IPS-20b (cell line): ENCODE measurements at regions not wholly inside any gene's neighbourhood (a gene's known extent, or its start where the extent isn't known, plus 50 kb on each side); places are given as distances from the start of the nearest gene placed in this dataset.

Source experiments
- H3K27ac ChIP-seq: one replicate; pipeline ENCODE4 v1.5.1; 2013; ENCODE audit warnings: low read length
- H3K27me3 ChIP-seq: 2 replicates; pipeline ENCODE4 v1.6.1; 2013; ENCODE audit warnings: mild to moderate bottlenecking, low read length, inconsistent platforms; ENCODE audit not compliant: insufficient read depth
- H3K36me3 ChIP-seq: 2 replicates; pipeline ENCODE4 v1.6.1; 2013; ENCODE audit warnings: low read depth, mild to moderate bottlenecking, inconsistent platforms, low read length, moderate library complexity; ENCODE audit not compliant: insufficient read depth
- H3K4me1 ChIP-seq: 2 replicates; pipeline ENCODE4 v1.6.1; 2013; ENCODE audit warnings: mild to moderate bottlenecking, control low read depth, inconsistent platforms, low read length, moderate library complexity; ENCODE audit not compliant: insufficient read depth
- H3K4me3 ChIP-seq: 2 replicates; pipeline ENCODE4 v1.5.1; 2013; ENCODE audit warnings: mild to moderate bottlenecking, low read length, inconsistent platforms
- H3K9ac ChIP-seq: 2 replicates; pipeline ENCODE4 v1.6.1; 2013; ENCODE audit warnings: low read depth, mild to moderate bottlenecking, inconsistent platforms, low read length, moderate library complexity
- H3K9me3 ChIP-seq: 2 replicates; pipeline ENCODE4 v1.6.1; 2013; ENCODE audit warnings: mild to moderate bottlenecking, low read depth, low read length, inconsistent platforms; ENCODE audit not compliant: insufficient read depth

DNA sequence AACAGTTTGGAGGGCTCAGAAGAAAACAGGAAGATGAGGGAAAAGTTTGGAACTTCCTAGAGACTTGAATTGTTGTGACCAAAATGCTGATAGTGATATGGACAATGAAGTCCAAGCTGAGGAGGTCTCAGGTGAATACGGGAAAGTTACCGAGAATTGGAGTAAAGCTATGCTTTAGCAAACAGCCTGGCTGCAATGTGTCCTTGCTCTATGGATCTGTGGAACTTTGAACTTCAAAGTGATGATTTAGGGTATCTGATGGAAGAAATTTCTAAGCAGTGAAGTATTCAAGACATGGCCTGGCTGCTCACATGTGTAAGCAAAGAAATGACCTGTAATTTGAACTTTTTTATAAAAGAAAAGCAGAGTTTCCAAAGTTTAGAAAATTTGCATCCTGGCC lies 240.2 kb upstream of the KLF14 start:
- Histone ChIP-seq H3K36me3 (peaks cover 5% of the 10 kb centered on the region), H3K4me3 (no peak overlapping the region), H3K27me3 (no peaks in the 10 kb centered on the region), H3K9me3 (no peaks in the 10 kb centered on the region), H3K9ac (no peak overlapping the region), H3K27ac (no peak overlapping the region), H3K4me1 (0 out of 2 replicates have a peak, but pooled peaks cover 2% of the 10 kb centered on the region)

DNA sequence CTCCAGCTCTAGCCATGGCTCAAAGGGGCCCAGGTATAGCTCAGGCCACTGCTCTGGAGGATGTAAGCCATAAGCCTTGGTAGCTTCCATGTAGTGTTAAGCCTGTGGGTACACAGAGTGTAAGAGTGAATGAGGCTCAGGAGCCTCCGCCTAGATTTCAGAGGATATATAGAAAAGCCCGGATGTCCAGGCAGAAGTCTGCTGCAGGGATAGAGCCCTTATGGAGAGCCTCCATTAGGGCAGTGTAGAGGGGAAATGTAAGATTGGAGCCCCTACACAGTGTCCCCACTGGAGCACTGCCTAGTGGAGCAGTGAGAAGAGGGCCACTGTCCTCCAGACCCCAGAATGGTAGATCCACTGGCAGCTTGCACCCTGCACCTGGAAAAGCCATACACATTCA lies 240.8 kb upstream of the KLF14 start:
- H3K4me1 ChIP-seq = 0 out of 2 replicates have a peak, but pooled peaks cover 5% of the 10 kb centered on the region
- no peak overlapping the region for H3K9ac ChIP-seq
- no peaks in the 10 kb centered on the region for H3K9me3 ChIP-seq
- no peaks in the 10 kb centered on the region for H3K27me3 ChIP-seq
- H3K27ac ChIP-seq = no peak overlapping the region
- H3K36me3 ChIP-seq = peaks cover 5% of the 10 kb centered on the region
- no peak overlapping the region for H3K4me3 ChIP-seq

GRCh38 chr7:130975731-130976130 lies 241.7 kb upstream of the KLF14 start:
- no peaks in the 10 kb centered on the region for H3K27me3 ChIP-seq
- 0 out of 2 replicates have a peak, but pooled peaks cover 5% of the 10 kb centered on the region for H3K4me1 ChIP-seq
- no peak overlapping the region for H3K4me3 ChIP-seq
- H3K9ac ChIP-seq = no peak overlapping the region
- H3K27ac ChIP-seq = no peak overlapping the region
- H3K36me3 ChIP-seq = peaks cover 5% of the 10 kb centered on the region
- H3K9me3 ChIP-seq = no peaks in the 10 kb centered on the region

DNA sequence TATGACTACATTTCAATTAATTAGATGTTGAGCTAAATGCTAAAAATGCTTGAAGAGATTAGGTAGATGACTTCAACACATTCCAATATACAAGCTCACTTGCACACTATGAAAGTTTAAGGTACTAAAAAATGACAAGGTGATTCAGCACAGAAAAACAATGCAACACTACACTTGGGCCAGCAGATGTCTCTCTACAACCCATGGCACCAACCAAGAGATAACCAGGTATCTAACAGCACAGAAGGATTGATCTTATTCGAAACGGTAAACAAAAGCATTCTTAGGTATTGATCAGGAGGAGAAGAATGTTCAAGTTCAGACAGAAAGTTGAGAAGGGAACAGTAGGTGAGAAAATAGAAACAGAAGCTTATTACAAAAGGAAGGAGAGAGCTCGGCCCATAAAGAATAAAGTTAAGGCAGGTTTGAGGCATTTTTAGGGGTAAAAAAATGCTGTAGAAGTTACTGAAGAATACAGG lies 248.2 kb upstream of the KLF14 start:
- Histone ChIP-seq H3K36me3 (no peaks in the 10 kb centered on the region), H3K4me1 (0 out of 2 replicates have a peak, but pooled peaks cover 5% of the 10 kb centered on the region), H3K27ac (no peak overlapping the region), H3K27me3 (no peaks in the 10 kb centered on the region), H3K9me3 (no peaks in the 10 kb centered on the region), H3K4me3 (no peak overlapping the region), H3K9ac (no peak overlapping the region)

- H3K36me3 ChIP-seq = no peaks in the 10 kb centered on the region
- no peak overlapping the region for H3K4me3 ChIP-seq
- no peak overlapping the region for H3K9ac ChIP-seq
- H3K4me1 ChIP-seq = 0 out of 2 replicates have a peak, but pooled peaks cover 5% of the 10 kb centered on the region
- H3K27ac ChIP-seq = no peak overlapping the region
- no peaks in the 10 kb centered on the region for H3K9me3 ChIP-seq
- H3K27me3 ChIP-seq = no peaks in the 10 kb centered on the region
Measured at GRCh38 chr7:130982651-130983050, 248.6 kb upstream of the KLF14 start.

- no peaks in the 10 kb centered on the region for H3K36me3 ChIP-seq
- no peak overlapping the region for H3K27ac ChIP-seq
- H3K4me3 ChIP-seq = no peak overlapping the region
- H3K4me1 ChIP-seq = no peaks in the 10 kb centered on the region
- no peaks in the 10 kb centered on the region for H3K9me3 ChIP-seq
- H3K27me3 ChIP-seq = no peaks in the 10 kb centered on the region
- H3K9ac ChIP-seq = no peak overlapping the region
Measured at GRCh38 chr7:130985361-130985760, 251.4 kb upstream of the KLF14 start.

DNA sequence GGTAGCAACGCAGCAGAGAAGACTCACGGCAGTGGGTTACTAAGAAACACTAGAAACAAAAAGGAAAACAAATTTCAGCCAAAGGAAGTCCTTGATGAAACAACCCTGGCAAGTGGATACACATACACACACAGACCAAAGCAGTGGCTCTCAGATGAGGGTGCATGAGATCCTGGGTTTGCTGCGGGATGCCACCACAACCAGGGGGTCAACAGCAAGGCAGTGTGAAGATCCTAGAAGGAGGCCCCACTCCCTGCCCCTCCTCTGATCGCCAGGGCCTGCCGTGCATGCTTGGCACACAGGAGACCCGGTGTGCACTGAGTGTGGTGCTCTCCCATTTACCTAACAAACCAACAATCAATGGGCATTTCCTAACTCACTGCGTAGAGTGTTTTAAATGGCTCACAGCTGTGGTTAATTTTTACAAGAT lies 252.3 kb upstream of the KLF14 start:
- no peaks in the 10 kb centered on the region for H3K9me3 ChIP-seq
- H3K27ac ChIP-seq = no peak overlapping the region
- H3K9ac ChIP-seq = no peak overlapping the region
- no peaks in the 10 kb centered on the region for H3K4me1 ChIP-seq
- no peaks in the 10 kb centered on the region for H3K27me3 ChIP-seq
- no peaks in the 10 kb centered on the region for H3K36me3 ChIP-seq
- no peak overlapping the region for H3K4me3 ChIP-seq

DNA sequence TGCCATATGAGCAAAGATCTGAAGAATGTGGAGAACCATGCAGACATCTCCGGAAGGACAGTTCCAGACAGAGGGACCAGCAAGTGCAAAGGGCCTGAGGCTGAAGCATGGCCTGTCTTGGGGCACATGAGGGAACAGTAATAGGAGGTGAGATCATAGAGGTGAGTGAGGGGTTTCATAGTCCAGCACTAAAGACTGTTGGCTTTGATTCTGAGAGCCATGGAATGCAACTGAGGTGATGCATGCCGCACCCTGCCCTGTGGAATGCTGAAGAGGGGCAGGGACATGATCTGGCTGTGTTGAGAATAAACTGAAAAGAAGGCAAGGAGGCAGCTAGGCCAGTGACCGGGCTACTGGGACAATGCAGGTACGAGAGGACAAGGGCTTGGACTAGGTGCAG lies 253.1 kb upstream of the KLF14 start:
- Histone ChIP-seq H3K27ac (no peak overlapping the region), H3K9ac (no peak overlapping the region), H3K27me3 (no peaks in the 10 kb centered on the region), H3K4me3 (no peak overlapping the region), H3K36me3 (no peaks in the 10 kb centered on the region), H3K4me1 (no peaks in the 10 kb centered on the region), H3K9me3 (no peaks in the 10 kb centered on the region)

- no peaks in the 10 kb centered on the region for H3K27me3 ChIP-seq
Measured at GRCh38 chr7:130988443-130988842, 254.4 kb upstream of the KLF14 start.

GRCh38 chr7:130989101-130989795 lies 255.2 kb upstream of the KLF14 start:
- H3K27me3 ChIP-seq = no peaks in the 10 kb centered on the region
- H3K4me1 ChIP-seq = 0 out of 2 replicates have a peak, but pooled peaks cover 2% of the 10 kb centered on the region
- H3K4me3 ChIP-seq = no peak overlapping the region
- H3K27ac ChIP-seq = no peak overlapping the region
- no peak overlapping the region for H3K9ac ChIP-seq
- H3K36me3 ChIP-seq = no peaks in the 10 kb centered on the region
- no peaks in the 10 kb centered on the region for H3K9me3 ChIP-seq

More at GRCh38 chr7:130988443-130988842, 254.4 kb upstream of the KLF14 start:
- Histone ChIP-seq H3K4me1 (no peaks in the 10 kb centered on the region), H3K9ac (no peak overlapping the region), H3K36me3 (no peaks in the 10 kb centered on the region), H3K27ac (no peak overlapping the region), H3K4me3 (no peak overlapping the region), H3K9me3 (no peaks in the 10 kb centered on the region)

DNA sequence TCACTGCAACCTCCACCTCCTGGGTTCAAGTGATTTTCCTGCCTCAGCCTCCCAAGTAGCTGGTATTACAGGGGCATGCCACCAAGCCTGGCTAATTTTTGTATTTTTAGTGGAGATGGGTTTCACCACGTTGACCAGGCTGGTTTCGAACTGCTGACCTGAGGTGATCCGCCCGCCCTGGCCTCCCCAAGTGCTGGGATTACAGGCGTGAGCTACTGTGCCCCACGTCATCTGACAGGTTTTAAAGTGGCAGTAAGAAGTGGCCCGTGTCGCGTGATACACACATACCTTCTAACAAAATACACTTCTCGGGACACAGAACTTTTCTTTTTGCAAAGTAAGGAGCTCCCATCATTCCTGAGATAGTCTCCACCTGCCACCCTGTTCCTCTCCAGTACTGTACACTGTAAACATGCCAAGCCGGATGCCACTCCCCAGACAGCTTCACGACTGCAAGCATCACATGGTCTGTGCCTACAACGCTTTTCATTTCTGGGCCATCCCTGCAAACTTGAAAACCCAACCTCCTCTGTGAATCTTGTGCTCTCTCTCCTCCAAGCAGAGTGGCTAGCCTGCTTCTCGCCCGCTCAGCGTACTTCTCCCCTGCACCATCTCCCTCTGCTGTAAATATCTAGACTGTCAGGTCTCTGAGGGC lies 256.3 kb upstream of the KLF14 start:
- Histone ChIP-seq H3K27ac (no peak overlapping the region), H3K4me1 (0 out of 2 replicates have a peak, but pooled peaks cover 3% of the 10 kb centered on the region)

More for the DNA sequence above, 256.3 kb upstream of the KLF14 start:
- H3K4me3 ChIP-seq = no peak overlapping the region
- H3K9ac ChIP-seq = no peak overlapping the region
- no peaks in the 10 kb centered on the region for H3K27me3 ChIP-seq
- no peaks in the 10 kb centered on the region for H3K9me3 ChIP-seq
- H3K36me3 ChIP-seq = no peaks in the 10 kb centered on the region
